ENCODE measurements at regions not wholly inside any gene's neighbourhood (a gene's known extent, or its start where the extent isn't known, plus 50 kb on each side); places are given as distances from the start of the nearest gene placed in this dataset.

DNA sequence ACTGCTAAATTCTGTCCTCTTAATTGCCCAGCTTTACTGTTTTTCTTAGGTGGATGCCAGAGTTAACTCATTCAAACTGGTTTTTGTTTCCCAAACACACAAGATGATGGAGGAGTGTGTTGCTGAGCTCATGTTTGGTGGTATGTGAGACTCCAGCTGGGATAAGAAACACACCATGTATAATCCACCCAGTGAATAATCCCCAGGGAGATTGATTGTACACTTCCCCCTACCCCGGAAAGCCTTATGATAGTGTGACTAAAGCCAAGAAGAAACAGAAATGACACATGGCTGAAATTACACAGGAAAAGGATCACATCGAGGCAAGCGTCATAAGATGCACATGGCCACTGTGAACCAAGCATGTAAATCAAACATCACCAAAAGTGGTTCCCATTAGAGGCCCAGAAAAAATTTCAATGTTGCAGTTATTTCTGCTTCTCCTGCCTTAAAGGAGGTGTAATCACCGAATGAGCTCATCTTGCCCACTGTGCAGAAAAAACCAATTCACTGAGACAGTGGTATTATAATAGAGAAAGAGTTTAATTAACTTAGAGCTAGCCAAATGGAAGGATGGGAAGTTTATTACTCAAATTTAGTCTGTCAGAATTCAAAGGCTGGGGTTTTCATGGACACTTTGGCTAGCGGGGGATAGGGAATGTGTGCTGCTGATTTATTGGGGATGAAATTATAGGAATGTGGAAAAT, 56.7 kb upstream of the MAGI1 start:
- dilution Hi-C loops (cut with MboI; ENCODE audit: extremely low pct_ligation_motif_present, low sequenced_read_pairs), result no loop called here
- H3K9ac ChIP-seq (ENCODE audit: control insufficient read depth, extremely low read depth, insufficient read depth, low read length), result no peak overlapping the region
- peaks cover 3% of the 10 kb centered on the region for H3K9me3 ChIP-seq (ENCODE audit: control insufficient read depth, low read depth, low read length)
- no peak overlapping the region for H2AFZ ChIP-seq (ENCODE audit: control insufficient read depth, low read length)
- H3K9me1 ChIP-seq (ENCODE audit: control insufficient read depth, extremely low read depth, insufficient read depth, low read length), result no peaks in the 10 kb centered on the region
- H4K20me1 ChIP-seq (ENCODE audit: control insufficient read depth, extremely low read depth, insufficient read depth, low read length), result no peaks in the 10 kb centered on the region
- no peaks in the 10 kb centered on the region for H3K36me3 ChIP-seq (ENCODE audit: control insufficient read depth in 2 of 2, extremely low read depth in 1 of 2, insufficient read depth in 2 of 2, low read length in 2 of 2)
- H3K27me3 ChIP-seq (ENCODE audit: control insufficient read depth, extremely low read depth, insufficient read depth, low read length), result no peaks in the 10 kb centered on the region
- no peak overlapping the region for H3K4me2 ChIP-seq (ENCODE audit: control insufficient read depth, extremely low read depth, insufficient read depth, low read depth, low read length)
- no peak for FAIRE-seq
- no peak for DNase-seq (ENCODE audit: low read depth, low spot score)
- H3K4me1 ChIP-seq (ENCODE audit: control insufficient read depth, extremely low read depth, insufficient read depth, low read length), result no peaks in the 10 kb centered on the region
- TF ChIP-seq, protein P1, sequence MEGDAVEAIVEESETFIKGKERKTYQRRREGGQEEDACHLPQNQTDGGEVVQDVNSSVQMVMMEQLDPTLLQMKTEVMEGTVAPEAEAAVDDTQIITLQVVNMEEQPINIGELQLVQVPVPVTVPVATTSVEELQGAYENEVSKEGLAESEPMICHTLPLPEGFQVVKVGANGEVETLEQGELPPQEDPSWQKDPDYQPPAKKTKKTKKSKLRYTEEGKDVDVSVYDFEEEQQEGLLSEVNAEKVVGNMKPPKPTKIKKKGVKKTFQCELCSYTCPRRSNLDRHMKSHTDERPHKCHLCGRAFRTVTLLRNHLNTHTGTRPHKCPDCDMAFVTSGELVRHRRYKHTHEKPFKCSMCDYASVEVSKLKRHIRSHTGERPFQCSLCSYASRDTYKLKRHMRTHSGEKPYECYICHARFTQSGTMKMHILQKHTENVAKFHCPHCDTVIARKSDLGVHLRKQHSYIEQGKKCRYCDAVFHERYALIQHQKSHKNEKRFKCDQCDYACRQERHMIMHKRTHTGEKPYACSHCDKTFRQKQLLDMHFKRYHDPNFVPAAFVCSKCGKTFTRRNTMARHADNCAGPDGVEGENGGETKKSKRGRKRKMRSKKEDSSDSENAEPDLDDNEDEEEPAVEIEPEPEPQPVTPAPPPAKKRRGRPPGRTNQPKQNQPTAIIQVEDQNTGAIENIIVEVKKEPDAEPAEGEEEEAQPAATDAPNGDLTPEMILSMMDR (optimal IDR thresholded peaks at IDR 0.05 in 1 of 3, IDR thresholded peaks at IDR 0.05 in 1 of 3, conservative IDR thresholded peaks at IDR 0.05 in 1 of 3; ENCODE audit: extremely low read depth in 1 of 3, insufficient read depth in 2 of 3, low read length in 3 of 3), result no peak
- no peak for TF ChIP-seq EZH2 (IDR thresholded peaks at IDR 0.05; ENCODE audit: low read length)
- no peak overlapping the region for H3K27ac ChIP-seq (ENCODE audit: control insufficient read depth, insufficient read depth, low read length)
- H3K79me2 ChIP-seq (ENCODE audit: control insufficient read depth, insufficient read depth, low read length), result no peaks in the 10 kb centered on the region
- H3K4me3 ChIP-seq (ENCODE audit: control insufficient read depth in 2 of 3, extremely low read depth in 1 of 3, insufficient read depth in 2 of 3, low read depth in 1 of 3, low read length in 3 of 3), result no peak overlapping the region

DNA sequence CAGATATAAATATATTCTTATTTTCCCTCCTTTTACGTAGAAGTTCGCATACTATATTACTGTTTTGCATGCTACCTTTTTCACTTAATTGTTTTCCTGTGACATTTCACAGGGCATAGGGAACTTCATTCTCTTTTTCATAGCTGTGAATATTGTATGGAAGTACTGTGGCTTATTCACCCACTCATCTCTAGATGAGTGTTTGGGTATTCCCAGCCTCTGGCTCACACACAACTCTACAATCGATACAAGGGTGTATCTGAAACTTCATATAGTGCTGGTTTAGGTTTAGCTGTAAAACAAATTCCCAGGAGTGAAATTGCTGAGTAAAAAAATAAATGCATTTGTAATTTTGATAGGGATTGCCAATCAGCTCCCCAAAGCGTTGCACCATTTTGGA, 55.3 kb upstream of the MAGI1 start:
- DNase-seq (ENCODE audit: low read depth, low spot score) (no peak), FAIRE-seq (no peak)
- Histone ChIP-seq H3K4me3 (ENCODE audit: control insufficient read depth in 2 of 3, extremely low read depth in 1 of 3, insufficient read depth in 2 of 3, low read depth in 1 of 3, low read length in 3 of 3) (no peak overlapping the region), H3K79me2 (ENCODE audit: control insufficient read depth, insufficient read depth, low read length) (no peaks in the 10 kb centered on the region), H3K4me2 (ENCODE audit: control insufficient read depth, extremely low read depth, insufficient read depth, low read depth, low read length) (no peak overlapping the region), H3K36me3 (ENCODE audit: control insufficient read depth in 2 of 2, extremely low read depth in 1 of 2, insufficient read depth in 2 of 2, low read length in 2 of 2) (no peaks in the 10 kb centered on the region), H3K9me3 (ENCODE audit: control insufficient read depth, low read depth, low read length) (peaks cover 3% of the 10 kb centered on the region), H3K9me1 (ENCODE audit: control insufficient read depth, extremely low read depth, insufficient read depth, low read length) (no peaks in the 10 kb centered on the region), H4K20me1 (ENCODE audit: control insufficient read depth, extremely low read depth, insufficient read depth, low read length) (no peaks in the 10 kb centered on the region), H3K4me1 (ENCODE audit: control insufficient read depth, extremely low read depth, insufficient read depth, low read length) (no peaks in the 10 kb centered on the region), H3K27me3 (ENCODE audit: control insufficient read depth, extremely low read depth, insufficient read depth, low read length) (no peaks in the 10 kb centered on the region), H3K27ac (ENCODE audit: control insufficient read depth, insufficient read depth, low read length) (no peak overlapping the region), H2AFZ (ENCODE audit: control insufficient read depth, low read length) (no peak overlapping the region), H3K9ac (ENCODE audit: control insufficient read depth, extremely low read depth, insufficient read depth, low read length) (no peak overlapping the region)
- dilution Hi-C loops (cut with MboI; ENCODE audit: extremely low pct_ligation_motif_present, low sequenced_read_pairs), result no loop called here
- no peak for TF ChIP-seq EZH2 (IDR thresholded peaks at IDR 0.05; ENCODE audit: low read length)
- TF ChIP-seq, protein P1 (optimal IDR thresholded peaks at IDR 0.05 in 1 of 3, IDR thresholded peaks at IDR 0.05 in 1 of 3, conservative IDR thresholded peaks at IDR 0.05 in 1 of 3; ENCODE audit: extremely low read depth in 1 of 3, insufficient read depth in 2 of 3, low read length in 3 of 3), result no peak
